Spleen (tissue), 11 donors: ENCODE measurements at regions not wholly inside any gene's neighbourhood (a gene's known extent, or its start where the extent isn't known, plus 50 kb on each side); places are given as distances from the start of the nearest gene placed in this dataset.
"Not testable (repeated sequence)": the region's sequence is repeated elsewhere in the genome, so short reads cannot be mapped to it uniquely, and the experiment has no call there.

ENCODE experiments used
- DNase-seq: peaks from one replicate; pipeline ENCODE4 v3.0.0-alpha.2; 2020
- H3K27ac ChIP-seq, 8 donors: fragments of 200-600 bp; sonication (generic) in 7 of 8; 1 replicate in 4 of 8; 2 replicates in 4 of 8; pipeline versions ENCODE4 v1.5.0 to v1.8.0; 2016 to 2021; ENCODE audit warnings: inconsistent platforms in 4 of 8, mild to moderate bottlenecking in 4 of 8, moderate library complexity in 1 of 8
- H3K27me3 ChIP-seq, 7 donors: fragments of 200-600 bp; sonication (generic) in 6 of 7; replicated peaks in 1 of 7; 1 replicate in 4 of 7; 2 replicates in 3 of 7; pipeline versions ENCODE4 v1.5.0 to v1.8.0; 2016 to 2021; ENCODE audit warnings: inconsistent platforms in 3 of 7, mild to moderate bottlenecking in 1 of 7
- H3K36me3 ChIP-seq, 6 donors: fragments of 200-600 bp; sonication (generic) in 5 of 6; 1 replicate in 4 of 6; 2 replicates in 2 of 6; pipeline versions ENCODE4 v1.5.0 to v1.8.0; 2016 to 2021; ENCODE audit warnings: inconsistent platforms in 2 of 6
- H3K4me1 ChIP-seq, 6 donors: fragments of 200-600 bp; sonication (generic) in 5 of 6; 1 replicate in 3 of 6; 2 replicates in 3 of 6; pipeline versions ENCODE4 v1.5.0 to v1.8.0; 2016 to 2021; ENCODE audit warnings: inconsistent platforms in 3 of 6
- H3K4me3 ChIP-seq, 8 donors: fragments of 200-600 bp; sonication (generic) in 7 of 8; 1 replicate in 4 of 8; 2 replicates in 4 of 8; pipeline versions ENCODE4 v1.5.0 to v1.8.0; 2016 to 2021; ENCODE audit warnings: inconsistent platforms in 4 of 8, mild to moderate bottlenecking in 4 of 8, moderate library complexity in 2 of 8
- H3K9me3 ChIP-seq, 8 donors: fragments of 200-600 bp; sonication (generic) in 7 of 8; 1 replicate in 4 of 8; 2 replicates in 4 of 8; pipeline versions ENCODE4 v1.5.0 to v1.8.0; 2016 to 2021; ENCODE audit warnings: inconsistent platforms in 4 of 8
- CTCF ChIP-seq, 11 experiments: fragments of 200-600 bp in 7 of 11; fragments of 450-650 bp in 4 of 11; sonication (generic) in 4 of 11; IDR thresholded peaks in 8 of 11; conservative IDR thresholded peaks in 3 of 11; 1 replicate in 7 of 11; 2 replicates in 4 of 11; pipeline versions ENCODE4 v1.4.0 to v1.8.0; 2016 to 2021; ENCODE audit warnings: antibody characterized with exemption in 11 of 11, inconsistent platforms in 4 of 11, mild to moderate bottlenecking in 1 of 11
- POLR2A ChIP-seq, 3 donors: fragments of 450-650 bp; IDR thresholded peaks; one replicate each; pipeline ENCODE4 v1.5.1; 2017; ENCODE audit warnings: antibody characterized with exemption in 3 of 3, mild to moderate bottlenecking in 1 of 3
- POLR2AphosphoS5 ChIP-seq, 3 donors: sonication (generic); formaldehyde crosslinking; IDR thresholded peaks; one replicate each; pipeline ENCODE4 v1.5.1; 2017; ENCODE audit warnings: antibody characterized with exemption in 3 of 3
- WGBS, 5 donors: extraction: QIAGEN DNeasy Blood & Tissue Kit in 3 of 5; methylation state at CpG; one replicate each; pipeline versions ENCODE4 v1.1.5 to v1.1.7; 2013 to 2018; 5-methylcytosine and 5-hydroxymethylcytosine counted together
- intact Hi-C: fragments of 100-400 bp; cut with DNase I; formaldehyde crosslinking; loops from one replicate; pipeline ENCODE4 v1.15.0; 2023; ENCODE audit warnings: low total_unique reads
- donor health status: healthy with polysubstance abuse.
- donor health status: DM: no; HTN: no; CAD: no; lungs with moderate emphysema.
- donor health status: DM: no; HTN: no; CAD: no.
- donor health status: Bipolar disorder and iron deficiency.
- donor health status: healthy.
- donor health status: DM: no; HTN: no; CAD: no.
- donor health status: DM: yes; HTN: yes; CAD: no.

- H3K27me3 ChIP-seq = no peaks in the 10 kb centered on the region
- no peak for DNase-seq
- H3K4me1 ChIP-seq = no peaks in the 10 kb centered on the region
- H3K36me3 ChIP-seq = peaks cover 0 to 50% (median 5%) of the 10 kb centered on the region in 6 donors
- TF ChIP-seq POLR2AphosphoS5 (IDR thresholded peaks at IDR 0.05) (no peak), CTCF (IDR thresholded peaks at IDR 0.05 in 8 of 11, conservative IDR thresholded peaks at IDR 0.05 in 3 of 11) (no peak), POLR2A (IDR thresholded peaks at IDR 0.05) (no peak)
- intact Hi-C loops = no loop called here
- no peak overlapping the region for H3K4me3 ChIP-seq
- H3K27ac ChIP-seq = no peak overlapping the region
- no peaks in the 10 kb centered on the region for H3K9me3 ChIP-seq
- 93 to 97% (median 96%) methylated on average over 7 of the region's 7 CpGs for WGBS, 5 donors
Measured at GRCh38 chr7:66427956-66428355, 200.7 kb upstream of the KCTD7 start.

- H3K36me3 ChIP-seq = peaks cover 0 to 46% (median 3%) of the 10 kb centered on the region in 6 donors
- no peaks in the 10 kb centered on the region for H3K27me3 ChIP-seq
- H3K27ac ChIP-seq = no peak overlapping the region
- WGBS, 5 donors = 85 to 96% (median 88%) methylated on average over 4 of the region's 4 CpGs
- H3K4me1 ChIP-seq = no peaks in the 10 kb centered on the region
- no peak for TF ChIP-seq POLR2AphosphoS5 (IDR thresholded peaks at IDR 0.05)
- TF ChIP-seq POLR2A (IDR thresholded peaks at IDR 0.05) = no peak
- no peak for TF ChIP-seq CTCF (IDR thresholded peaks at IDR 0.05 in 8 of 11, conservative IDR thresholded peaks at IDR 0.05 in 3 of 11)
- H3K4me3 ChIP-seq = no peak overlapping the region
- DNase-seq = no peak
- H3K9me3 ChIP-seq = no peaks in the 10 kb centered on the region
- intact Hi-C loops = no loop called here
Measured at GRCh38 chr7:66429498-66430163, 199.1 kb upstream of the KCTD7 start.

- H3K27me3 ChIP-seq = no peaks in the 10 kb centered on the region
- no peaks in the 10 kb centered on the region for H3K9me3 ChIP-seq
- peaks cover 0 to 45% (median 3%) of the 10 kb centered on the region in 6 donors for H3K36me3 ChIP-seq
- intact Hi-C loops = no loop called here
- WGBS, 5 donors = 67 to 85% (median 75%) methylated on average over 5 of the region's 5 CpGs
- no peak overlapping the region for H3K4me3 ChIP-seq
- H3K27ac ChIP-seq = no peak overlapping the region
- no peaks in the 10 kb centered on the region for H3K4me1 ChIP-seq
- TF ChIP-seq CTCF (IDR thresholded peaks at IDR 0.05 in 8 of 11, conservative IDR thresholded peaks at IDR 0.05 in 3 of 11) (no peak), POLR2A (IDR thresholded peaks at IDR 0.05) (no peak), POLR2AphosphoS5 (IDR thresholded peaks at IDR 0.05) (no peak)
- DNase-seq = no peak
Measured at GRCh38 chr7:66430164-66430545, 198.5 kb upstream of the KCTD7 start.

GRCh38 chr7:66438703-66439405, 189.8 kb upstream of the KCTD7 start:
- H3K27me3 ChIP-seq, H3K9me3 ChIP-seq, H3K4me3 ChIP-seq, DNase-seq, intact Hi-C loops: not testable (repeated sequence)
- peak overlapping the region in 5 of 8 donors; percentile 2 to 45 (median 43) for H3K27ac ChIP-seq
- peaks cover 0 to 19% (median 0%) of the 10 kb centered on the region in 6 donors for H3K36me3 ChIP-seq
- 76 to 92% (median 86%) methylated on average over 1 of the region's 1 CpG for WGBS, 5 donors
- H3K4me1 ChIP-seq = peaks cover 0 to 17% (median 8%) of the 10 kb centered on the region in 6 donors
